NCI-H1694 (cell line): ENCODE measurements at regions not wholly inside any gene's neighbourhood (a gene's known extent, or its start where the extent isn't known, plus 50 kb on each side); places are given as distances from the start of the nearest gene placed in this dataset.

Experiments
- DNase-seq: peaks from one replicate; lab custom pipeline; 2025; lab: John Stamatoyannopoulos, UW

GRCh38 chr9:129383561-129384490 lies 205.8 kb upstream of the IER5L start:
- DNase-seq: no peak

- no peak for DNase-seq
These were observed 205.0 kb upstream of the IER5L start for GRCh38 chr9:129383019-129383560.

GRCh38 chr9:129382281-129383018 lies 204.4 kb upstream of the IER5L start:
- no peak for DNase-seq

GRCh38 chr9:129381481-129381957 lies 203.5 kb upstream of the IER5L start:
- DNase-seq: no peak

- DNase-seq: no peak
These were observed 202.9 kb upstream of the IER5L start for GRCh38 chr9:129380961-129381401.

- no peak for DNase-seq
These were observed 201.8 kb upstream of the IER5L start for GRCh38 chr9:129379886-129380285.

- no peak for DNase-seq
These were observed 201.2 kb upstream of the IER5L start for GRCh38 chr9:129379181-129379836.

GRCh38 chr9:129377931-129378661 lies 200.0 kb upstream of the IER5L start:
- no peak for DNase-seq

- DNase-seq: no peak
These were observed 199.1 kb upstream of the IER5L start for GRCh38 chr9:129377181-129377580.

- DNase-seq: no peak
These were observed 197.8 kb upstream of the IER5L start for GRCh38 chr9:129375845-129376244.

- no peak for DNase-seq
These were observed 196.6 kb upstream of the IER5L start for GRCh38 chr9:129374651-129375050.

GRCh38 chr9:129374231-129374630 lies 196.2 kb upstream of the IER5L start:
- no peak for DNase-seq

- no peak for DNase-seq
These were observed 195.3 kb upstream of the IER5L start for GRCh38 chr9:129373361-129373760.

- DNase-seq: no peak
These were observed 192.7 kb upstream of the IER5L start for GRCh38 chr9:129370770-129371169.

GRCh38 chr9:129368444-129368978 lies 190.4 kb upstream of the IER5L start:
- no peak for DNase-seq

GRCh38 chr9:129367287-129367686 lies 189.2 kb upstream of the IER5L start:
- DNase-seq: no peak

GRCh38 chr9:129365196-129365595 lies 187.1 kb upstream of the IER5L start:
- no peak for DNase-seq

GRCh38 chr9:129363216-129363873 lies 185.3 kb upstream of the IER5L start:
- no peak for DNase-seq

- no peak for DNase-seq
These were observed 184.4 kb upstream of the IER5L start for GRCh38 chr9:129362287-129363000.

GRCh38 chr9:129361196-129361595 lies 183.1 kb upstream of the IER5L start:
- no peak for DNase-seq
